HG02870 (cell line): ENCODE measurements at regions not wholly inside any gene's neighbourhood (a gene's known extent, or its start where the extent isn't known, plus 50 kb on each side); places are given as distances from the start of the nearest gene placed in this dataset.

Experiments
- ATAC-seq: cut with Tn5 transposase; IDR thresholded peaks from one replicate; pipeline ENCODE4 v1.9.1; 2021; ENCODE audit warnings: mild to moderate bottlenecking, moderate library complexity; ENCODE audit not compliant: unreplicated experiment

DNA sequence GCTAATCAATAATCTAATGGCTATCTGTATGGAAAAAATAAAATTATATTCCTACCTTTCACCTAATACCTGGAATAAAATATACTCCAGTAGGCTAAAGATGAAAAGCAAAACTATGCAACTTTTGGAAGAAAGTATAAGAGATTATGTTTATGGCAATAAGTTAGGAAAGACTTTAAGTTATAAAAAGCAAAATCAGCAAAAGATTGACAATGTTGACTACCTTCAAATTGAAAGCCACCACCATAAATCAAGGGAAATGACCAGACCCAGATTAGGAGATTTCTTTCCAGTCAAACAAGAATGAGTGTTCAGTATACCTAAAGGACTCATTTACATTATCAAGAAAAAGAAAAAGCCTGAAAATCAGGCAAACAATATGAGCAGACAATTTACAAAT is 159.1 kb upstream of the ZBED5 start:
- ATAC-seq: no peak

DNA sequence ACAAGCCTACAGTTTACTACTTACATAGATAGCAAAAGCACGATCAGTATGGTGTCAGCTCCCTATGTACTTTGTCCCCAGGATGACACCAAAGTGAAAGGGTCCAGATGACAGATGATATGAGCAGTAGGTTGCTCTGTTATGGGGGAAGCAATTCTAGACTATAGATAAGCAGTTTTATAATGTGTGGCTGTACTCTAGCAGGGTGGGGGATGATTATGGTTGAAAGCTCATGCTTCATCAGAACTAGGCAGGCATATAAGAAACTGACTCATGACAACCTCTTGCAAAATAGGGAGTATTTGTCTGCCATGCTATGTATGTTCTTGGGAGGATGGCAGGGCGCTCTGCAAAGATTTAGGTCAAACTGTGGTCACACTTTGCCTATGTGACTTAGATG is 158.2 kb upstream of the ZBED5 start:
- ATAC-seq: no peak

DNA sequence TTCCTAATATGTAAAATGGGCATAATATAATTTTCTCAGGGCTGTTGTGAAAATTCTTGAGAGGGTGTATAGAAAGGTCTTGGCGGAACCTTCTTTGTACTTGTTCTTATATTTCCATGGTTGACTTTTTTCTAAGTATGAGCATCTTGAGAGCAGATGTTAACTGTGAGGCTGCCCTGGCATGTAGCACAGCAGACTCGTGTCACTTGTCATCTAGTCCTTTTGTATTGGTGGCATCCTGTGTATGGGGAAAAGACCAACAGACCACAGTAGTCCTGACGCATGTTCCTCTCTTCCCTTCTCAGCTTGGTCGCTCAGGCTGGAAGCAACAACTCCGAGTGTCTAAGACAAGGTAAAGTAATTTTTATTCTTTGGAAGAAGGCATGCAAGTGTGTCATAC is 153.8 kb upstream of the ZBED5 start:
- ATAC-seq: no peak

DNA sequence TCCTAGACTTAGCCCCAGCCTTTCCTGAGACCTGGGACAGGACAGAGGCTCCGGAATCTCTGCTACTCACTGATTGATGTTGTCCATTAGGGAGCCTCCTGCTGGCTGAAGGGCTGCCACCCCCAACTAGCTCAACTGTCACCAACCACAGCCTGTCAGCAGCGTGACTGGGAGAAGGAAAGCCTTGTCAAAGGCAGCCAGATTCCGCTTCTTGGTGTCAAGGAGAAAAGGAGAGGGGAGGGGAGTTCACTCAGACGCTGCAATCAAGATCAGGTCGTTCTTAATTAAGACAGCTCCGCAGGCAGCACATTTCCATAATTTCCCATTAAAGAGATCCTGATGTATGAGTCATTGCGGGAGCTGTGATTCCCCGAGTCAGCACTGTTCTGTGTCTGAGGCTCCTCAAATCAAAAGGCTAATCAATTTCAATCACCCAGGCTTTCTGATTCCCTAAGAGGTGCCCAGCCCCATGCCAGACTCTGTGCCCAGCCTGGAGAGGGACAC is 152.8 kb upstream of the ZBED5 start:
- ATAC-seq: no peak

DNA sequence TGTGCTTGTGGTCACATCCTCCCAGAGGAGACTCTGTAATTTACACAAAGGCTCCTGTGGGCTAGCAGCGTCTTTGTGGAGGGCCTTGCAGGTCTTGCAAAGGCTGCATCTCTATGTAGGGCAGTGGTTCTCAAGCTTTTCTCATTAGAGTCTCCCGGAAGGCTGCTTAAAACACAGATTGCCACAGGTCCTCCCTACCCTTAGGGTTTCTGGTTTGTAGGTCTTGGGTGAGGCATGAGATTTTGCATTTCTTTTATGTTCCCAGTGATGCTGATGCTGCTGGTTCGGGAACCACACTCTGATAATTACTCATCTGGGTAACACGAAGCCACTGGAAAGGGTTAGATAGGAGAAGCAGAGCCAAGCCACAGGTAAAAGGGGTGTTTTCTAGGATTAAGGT is 151.3 kb upstream of the ZBED5 start:
- ATAC-seq: no peak

DNA sequence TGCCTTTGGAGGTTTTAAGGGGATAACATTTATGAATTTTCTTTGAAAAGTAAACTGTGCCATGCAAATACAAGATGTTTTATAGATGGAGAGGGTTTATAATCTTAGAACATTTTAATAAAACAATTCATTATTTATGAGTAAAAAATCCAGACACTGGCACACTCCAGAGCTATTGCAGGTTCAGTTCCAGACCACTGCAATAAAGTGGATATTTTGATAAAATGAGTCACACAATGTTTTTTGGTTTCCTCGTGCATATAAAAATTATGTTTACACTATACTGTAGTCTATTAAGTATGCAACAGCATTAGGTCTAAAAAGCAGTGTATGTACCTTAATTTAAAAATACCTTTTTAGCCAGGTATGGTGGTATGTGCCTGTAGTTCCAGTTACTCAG is 146.2 kb upstream of the ZBED5 start:
- no peak for ATAC-seq

DNA sequence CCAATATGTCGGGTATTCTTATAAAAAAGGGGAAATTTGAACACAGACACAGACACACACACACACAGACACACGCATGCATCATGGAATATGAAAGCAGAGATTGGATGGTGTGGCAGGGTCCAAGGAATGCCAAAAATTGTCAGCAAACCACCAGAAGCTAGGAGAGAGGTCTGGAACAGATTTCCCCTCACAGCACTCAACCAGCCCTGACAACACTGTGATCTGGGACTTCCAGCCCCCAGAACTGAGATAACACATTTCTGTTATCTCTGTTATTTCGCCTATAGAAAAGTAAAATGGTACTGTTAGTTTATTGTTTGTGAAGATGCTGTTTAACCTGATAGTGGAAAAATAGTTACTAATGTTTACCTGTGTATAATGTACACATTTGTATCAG is 145.4 kb upstream of the ZBED5 start:
- ATAC-seq: no peak

DNA sequence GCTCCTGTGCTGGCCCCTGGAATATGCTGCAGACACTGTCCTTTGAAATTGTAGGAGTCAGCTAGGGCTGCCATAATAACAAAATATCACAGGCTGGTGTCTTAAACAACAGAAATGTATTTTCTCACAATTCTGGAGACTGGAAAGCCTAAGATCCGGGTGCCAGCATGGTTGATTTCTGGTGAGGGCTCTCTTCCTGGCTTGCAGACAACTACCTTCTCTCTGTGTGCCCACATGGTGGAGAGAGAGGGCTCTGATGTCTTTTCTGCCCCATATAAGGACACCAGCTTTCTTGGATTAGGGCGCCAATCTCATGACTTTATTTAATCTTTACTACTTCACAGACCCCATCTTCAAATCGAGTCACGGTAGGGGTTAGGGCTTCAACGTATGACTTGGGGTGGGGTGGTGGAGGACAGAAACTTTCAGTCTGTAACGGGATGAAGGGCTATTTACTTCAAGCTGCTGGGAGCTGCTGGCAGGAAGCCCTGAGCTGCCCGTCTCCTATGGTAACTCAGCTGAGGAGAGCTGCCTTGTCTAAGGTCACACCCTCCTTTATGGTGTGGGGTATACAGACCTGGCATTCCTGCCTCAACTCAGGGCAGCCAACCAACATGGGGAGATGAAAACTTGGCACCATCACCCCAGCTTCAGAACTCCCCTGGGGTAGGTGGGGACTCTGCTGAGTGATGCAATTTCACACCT is 142.9 kb upstream of the ZBED5 start:
- no peak for ATAC-seq

DNA sequence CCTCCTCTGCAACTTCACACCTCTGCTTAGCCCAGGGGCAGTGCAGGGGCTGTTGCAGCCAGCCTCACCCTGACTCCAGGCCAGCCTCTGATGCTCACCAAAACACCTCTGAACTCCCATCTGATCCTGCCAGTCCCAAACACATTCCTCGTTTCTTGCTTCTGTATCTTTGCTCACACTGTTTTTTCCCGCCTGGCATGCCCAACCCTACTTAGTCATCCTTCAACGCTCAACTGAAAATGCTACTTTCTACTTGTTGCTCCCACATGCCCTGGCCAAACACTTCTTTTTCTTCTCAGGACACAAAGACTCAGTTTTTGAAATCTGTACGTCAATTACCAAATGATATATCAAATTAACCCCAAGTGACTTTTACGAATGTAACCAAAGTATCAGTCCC is 140.8 kb upstream of the ZBED5 start:
- no peak for ATAC-seq

DNA sequence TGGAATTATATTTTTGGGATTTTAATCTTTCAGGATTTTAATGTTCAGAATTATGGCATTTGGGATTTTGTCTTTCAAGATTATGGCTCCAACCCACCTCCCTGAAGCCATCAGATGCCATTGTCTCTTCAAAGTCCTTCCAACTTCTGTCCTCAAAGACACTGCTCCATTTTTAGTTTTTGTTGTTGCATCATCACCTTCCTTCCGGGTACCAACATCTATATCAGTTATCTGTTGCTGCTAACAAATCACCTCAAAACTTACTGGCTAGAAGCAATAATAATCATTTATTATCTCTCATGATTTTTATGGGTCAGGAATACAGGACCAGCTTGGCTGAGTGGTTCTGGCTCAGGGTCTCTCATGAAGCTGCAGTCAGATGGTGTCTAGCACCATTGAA is 138.8 kb upstream of the ZBED5 start:
- ATAC-seq: no peak

DNA sequence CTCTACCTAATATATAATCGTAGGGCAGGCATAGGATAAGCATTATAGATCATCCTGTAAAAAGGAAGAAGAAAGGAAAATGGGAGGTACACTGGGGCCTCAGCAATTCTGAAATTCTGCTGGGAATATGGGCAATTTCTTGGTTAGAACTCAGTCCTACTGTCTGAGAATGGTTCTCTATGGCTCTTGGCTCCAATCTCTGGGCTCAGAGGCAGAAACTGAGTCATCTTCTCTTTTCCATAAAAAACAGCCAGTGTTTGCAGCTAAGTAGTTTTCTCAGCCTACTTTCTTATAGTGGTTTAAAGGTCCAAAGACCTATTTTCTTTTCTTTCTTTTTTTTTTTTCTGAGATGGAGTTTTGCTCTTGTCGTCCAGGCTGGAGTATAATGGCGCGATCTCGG is 135.8 kb upstream of the ZBED5 start:
- ATAC-seq: no peak

DNA sequence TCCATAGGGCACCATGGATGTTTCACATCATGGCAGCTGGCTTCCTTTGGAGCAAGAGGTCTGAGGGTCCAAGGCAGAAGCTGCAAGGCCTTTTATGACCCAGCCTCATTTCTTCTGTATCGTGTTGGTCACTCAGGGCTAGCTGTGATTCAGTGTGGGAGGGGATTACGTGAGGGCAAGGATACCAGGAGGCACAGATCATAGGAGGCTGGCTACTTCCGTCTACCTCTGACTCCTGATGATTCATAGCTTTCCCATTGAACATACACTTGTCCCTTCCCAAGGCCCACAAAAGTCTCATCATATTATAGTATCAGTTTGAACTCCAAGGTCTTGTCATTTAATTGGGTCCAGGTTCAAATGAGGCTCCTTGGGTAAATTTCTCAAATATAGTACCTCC is 135.3 kb upstream of the ZBED5 start:
- no peak for ATAC-seq

DNA sequence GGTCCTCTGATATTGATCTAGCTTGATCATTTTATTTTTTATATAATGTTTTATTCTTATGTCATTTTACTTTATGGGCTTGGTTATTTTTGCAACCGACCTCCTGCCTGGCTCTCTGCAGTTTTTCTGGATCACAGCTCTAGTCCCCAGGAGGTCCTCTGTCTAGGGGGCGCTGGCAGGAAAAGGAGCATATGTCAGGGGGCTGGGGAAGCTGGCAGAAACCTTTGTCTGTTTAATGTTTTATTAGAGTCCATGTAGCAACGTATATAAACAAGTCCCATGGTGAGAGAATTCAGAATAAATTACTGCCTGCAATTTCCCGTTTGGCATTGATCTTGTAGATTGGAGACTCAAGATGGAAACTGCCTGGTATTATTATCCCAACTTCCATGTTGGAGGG is 133.5 kb upstream of the ZBED5 start:
- no peak for ATAC-seq

DNA sequence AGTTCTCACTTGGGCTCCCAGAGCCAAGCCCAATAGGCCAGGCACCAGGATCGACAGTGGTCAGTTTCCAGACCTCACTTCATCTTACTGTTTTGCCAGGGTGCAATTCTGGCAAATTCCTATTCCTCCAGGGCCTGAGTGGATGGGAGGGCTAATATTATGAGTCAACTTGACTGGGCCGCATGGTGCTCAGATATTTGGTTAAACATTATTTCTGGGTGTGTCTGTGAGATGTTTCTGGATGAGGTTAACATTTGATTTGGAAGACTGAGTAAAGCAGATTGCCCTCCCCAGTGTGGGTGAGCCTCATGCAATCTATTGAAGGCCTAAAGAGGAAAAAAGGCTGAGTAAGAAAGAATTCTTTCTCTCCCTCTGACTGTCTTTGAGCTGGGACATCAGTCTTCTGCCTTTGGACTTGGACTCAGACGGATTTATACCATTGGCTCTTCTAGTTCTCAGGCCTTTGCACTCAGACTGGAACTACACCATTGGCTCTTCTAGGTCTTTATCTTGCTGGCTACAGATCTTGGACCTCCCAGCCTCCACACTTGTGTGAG is 132.9 kb upstream of the ZBED5 start:
- ATAC-seq: no peak

DNA sequence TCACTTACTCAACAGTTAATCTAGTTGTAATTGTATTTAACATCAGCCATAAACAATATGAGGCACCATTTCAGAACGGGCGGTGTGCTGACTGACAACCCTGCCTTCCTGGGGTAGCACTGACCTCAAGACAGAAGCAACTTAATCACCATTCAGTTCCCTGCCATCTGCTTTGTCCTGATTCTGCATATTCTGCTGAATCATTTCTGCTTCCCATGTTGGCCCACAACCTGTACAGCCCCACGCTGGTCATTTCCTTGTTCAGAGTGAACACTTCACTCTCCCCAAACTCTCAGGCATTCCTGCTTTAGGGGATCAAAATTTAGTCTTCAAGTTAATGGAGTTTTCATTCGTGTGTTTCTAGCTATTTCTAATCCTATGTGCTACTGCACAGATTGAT is 132.3 kb upstream of the ZBED5 start:
- no peak for ATAC-seq

DNA sequence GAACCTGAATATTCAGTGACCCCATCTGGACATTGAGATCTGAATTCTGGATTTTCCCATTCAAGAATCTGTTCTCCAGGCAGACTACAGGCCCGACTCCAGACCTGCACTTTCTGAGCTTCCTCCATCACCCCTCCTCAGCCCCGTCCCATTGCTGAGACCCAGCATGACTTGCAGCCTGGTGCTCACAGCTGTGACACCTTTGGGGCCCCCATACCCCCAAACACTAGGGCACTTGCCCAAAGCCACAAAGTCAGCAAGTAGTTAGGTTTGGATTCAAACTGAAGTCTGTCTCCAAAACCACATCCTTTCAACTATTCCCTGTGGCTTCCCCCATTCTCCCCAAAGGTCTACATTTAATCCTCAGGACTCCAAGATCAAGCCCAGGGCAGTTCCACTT is 128.2 kb upstream of the ZBED5 start:
- ATAC-seq: no peak

DNA sequence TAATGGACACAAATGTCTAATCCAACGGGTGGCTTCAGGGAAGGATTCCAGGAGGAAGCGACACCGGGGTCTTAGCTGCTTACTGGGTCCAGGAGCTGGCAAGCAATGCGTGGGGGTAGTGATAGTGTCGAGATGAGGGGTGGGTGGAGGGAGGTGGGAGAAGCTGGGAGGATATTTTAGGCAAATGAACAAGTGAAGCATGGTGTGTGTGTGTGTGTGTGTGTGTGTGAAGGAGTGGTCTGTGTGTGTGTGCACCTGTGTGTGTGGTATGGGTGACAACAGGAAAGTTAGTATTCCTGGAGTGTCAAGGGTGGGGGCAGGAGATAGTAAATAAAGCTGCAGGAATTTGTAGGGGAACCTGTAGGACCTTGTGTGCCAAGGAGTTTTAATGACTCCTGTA is 126.9 kb upstream of the ZBED5 start:
- ATAC-seq: no peak

DNA sequence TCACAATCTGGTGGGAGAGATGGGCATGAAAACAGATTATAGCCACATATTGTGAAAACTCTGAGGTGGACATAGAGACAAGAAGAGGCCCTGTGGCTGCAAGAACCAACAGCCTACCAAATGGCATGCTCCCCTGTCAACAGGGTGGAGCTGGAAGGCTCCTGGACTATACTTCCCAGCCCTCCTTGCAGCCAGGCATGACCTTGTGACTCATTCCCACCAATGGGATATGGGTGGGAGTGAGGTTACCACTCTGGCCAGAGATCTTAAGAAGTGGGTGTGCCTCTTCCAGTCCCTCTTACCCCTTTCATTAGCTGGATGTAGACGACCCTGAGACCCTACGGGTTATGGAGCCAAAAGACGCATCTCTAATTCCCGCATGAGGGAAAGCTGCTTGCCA is 126.4 kb upstream of the ZBED5 start:
- no peak for ATAC-seq

DNA sequence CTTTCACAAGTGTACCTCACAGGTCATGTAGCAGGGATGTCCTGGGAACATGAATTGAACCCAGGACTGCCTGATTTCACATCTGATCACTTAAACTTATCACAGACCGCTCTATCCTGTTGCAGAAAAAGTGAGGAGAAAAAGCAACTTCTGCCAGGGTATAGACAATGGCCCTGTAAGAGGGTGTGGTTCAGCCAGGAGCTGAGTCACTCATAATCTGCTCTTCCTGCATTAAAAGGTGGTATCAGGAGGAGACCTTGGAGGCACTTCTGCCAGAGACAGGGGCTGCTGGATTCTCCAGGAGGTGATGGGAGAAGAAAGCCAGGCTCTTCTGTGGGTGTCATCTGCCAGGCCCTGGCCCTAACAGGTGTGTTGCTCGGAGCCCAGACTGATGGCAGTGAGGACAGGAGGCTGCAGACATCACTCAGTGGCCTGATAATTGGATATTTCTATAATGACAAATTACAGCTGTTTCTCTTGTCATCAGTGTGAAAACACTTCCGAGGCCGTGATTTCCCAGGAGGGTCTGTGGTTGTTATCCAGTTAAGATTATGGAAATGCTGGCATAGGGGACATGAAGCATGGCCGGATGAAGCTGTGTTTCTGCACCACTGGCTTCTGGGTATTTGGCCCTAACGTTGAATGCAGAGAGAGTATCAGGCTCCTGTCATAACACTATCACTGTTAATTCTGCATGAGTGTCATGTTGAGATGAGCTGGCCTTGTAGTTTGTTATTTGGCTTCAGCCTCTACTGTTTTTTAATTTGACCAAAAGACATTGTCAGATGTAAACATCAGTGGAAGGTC is 125.1 kb upstream of the ZBED5 start:
- no peak for ATAC-seq

DNA sequence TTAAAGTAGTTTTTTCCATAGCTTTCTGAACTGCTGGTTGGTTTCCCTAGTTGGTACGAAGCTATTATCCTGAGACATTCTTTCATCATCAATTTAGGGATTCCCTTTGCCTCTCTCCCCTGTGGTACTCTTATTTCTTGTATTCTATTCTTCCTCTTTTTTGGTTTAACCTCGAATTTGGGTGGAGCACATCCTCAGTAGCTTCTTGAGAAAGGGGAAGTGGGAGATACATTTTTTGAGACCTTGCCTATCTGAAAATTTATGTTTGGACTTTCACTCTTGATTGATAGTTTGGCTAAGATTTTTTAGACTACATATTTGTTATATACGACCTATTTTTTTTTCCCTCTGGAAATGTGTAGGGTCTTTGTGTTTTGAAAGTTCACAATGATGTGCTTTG is 121.7 kb upstream of the ZBED5 start:
- no peak for ATAC-seq

DNA sequence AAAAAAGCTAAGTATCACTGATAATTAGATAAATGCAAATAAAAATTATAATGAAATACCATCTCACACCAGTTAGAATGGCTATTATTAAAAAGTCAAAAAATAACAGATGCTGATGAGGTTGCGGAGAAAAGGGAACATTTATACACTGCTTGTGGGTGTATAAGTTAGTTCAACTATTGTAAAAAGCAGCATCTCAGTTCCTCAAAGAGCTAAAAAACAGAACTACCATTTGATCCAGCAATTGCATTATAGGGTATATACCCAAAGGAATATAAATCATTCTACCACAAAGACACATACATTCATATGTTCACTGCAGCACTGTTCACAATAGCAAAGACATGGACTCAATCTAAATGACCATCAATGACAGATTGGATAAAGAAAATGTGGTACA is 120.3 kb upstream of the ZBED5 start:
- ATAC-seq: no peak

DNA sequence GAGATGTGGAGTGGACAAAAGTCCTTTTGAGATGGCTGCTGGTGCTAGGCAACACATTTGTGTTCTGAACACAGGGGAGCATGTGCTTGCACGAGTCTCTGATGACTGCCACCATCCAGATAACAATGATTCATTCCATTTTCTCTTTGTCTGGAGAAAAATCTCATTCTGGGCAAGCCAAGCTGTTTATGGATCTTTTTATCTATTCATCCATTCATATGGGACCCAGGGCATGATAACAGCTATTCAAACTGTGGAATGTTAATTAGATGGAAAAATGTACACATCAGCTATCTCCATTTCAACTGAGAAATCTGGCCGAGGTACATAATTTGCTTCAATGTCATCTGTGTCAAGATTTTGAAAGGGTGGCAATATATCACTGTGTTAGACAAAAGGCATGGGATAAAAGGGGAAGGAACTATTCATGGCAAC is 117.5 kb upstream of the ZBED5 start:
- ATAC-seq: no peak
